Endothelial cell of hepatic sinusoid (primary cell): ENCODE measurements at regions not wholly inside any gene's neighbourhood (a gene's known extent, or its start where the extent isn't known, plus 50 kb on each side); places are given as distances from the start of the nearest gene placed in this dataset.
"Not testable (repeated sequence)": the region's sequence is repeated elsewhere in the genome, so short reads cannot be mapped to it uniquely, and the experiment has no call there.

Experiments used
- in situ Hi-C: cut with HindIII; loops from 2 replicates; pipeline ENCODE4 v1.10.0; 2017; ENCODE audit warnings: low sequenced_read_pairs

DNA sequence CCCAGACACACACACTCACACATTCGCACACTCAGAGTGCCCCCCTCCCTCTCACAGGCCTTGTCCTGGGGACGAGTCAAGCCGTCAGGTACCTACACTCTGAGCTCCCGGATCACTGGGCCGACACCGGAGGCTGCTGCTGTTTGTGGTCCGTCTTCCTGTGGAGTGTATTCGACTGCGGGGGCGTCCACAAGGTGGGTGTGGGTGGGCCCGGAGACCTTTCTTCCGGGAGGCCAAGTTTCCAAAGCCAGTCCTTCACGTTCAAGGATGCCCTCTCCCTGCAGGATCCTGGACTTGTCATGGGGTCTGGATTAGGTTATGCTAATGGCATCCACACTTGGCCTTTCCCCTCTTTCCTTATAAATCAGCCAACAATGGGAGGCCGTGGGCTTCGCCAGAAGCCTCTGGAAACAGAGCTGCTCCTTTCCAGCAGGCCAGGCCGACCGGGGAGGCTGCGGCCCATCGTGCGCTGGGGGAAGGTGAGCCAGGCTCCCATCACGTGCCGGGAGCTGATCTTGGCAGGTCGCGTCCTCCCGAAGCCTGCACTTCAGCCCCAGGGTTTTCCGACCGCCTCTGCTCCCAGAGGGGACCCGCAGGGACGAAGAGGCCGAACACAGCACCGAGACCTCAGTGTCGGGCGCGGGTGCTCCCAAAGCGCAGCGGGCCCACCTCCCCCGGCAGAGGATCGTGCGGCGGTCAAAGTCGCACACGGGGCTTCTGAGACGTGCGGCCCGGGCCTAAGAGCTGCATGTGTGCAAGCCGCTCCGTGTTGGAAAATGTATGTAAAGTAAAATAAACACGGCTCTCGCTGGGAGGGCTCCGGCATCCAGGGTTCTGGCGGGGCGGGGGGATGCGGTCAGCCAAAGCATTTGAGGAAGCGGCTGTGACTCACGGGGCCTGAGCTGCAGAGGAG is 196.5 kb upstream of the ZNF469 start:
- in situ Hi-C loops: not testable (repeated sequence)

GRCh38 chr16:88186889-88187870 is 195.6 kb upstream of the ZNF469 start:
- in situ Hi-C loops: not testable (repeated sequence)

DNA sequence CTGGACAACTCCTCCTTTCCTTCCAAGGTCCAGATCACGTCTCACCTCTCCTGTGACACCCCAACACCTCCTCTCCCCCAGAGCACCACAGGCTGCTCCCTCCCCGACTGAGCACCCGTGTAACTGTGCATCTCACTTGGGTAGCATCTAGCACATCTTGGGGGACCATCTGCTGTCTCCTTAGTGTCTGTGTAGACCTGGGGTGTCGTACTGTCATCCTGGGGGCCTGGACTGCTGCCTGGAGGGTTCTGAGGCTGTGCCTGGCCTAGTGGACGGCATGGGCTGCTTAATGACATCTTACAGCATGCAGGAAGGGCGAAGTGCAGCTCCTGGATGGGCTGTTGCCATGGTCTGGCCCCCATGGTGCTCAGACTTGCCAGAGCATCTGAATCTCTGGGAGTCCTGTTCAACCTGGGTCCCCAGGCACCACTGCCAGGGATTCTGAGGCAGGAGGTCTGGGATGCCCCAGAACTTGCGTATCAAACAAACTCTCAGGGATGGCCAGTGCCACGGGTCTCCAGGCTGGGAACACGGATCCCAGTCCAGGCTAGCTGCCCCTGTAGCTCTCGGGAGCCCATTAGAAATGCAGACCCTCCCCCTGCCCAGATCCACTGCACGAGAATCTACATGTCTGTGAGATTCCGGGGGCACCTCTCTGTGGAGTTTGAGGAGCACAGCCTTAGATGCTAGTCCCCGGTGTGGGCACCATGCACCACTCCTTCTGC is 194.4 kb upstream of the ZNF469 start:
- in situ Hi-C loops: not testable (repeated sequence)

- in situ Hi-C loops: not testable (repeated sequence)
Measured at GRCh38 chr16:88190592-88191095, 192.1 kb upstream of the ZNF469 start.

GRCh38 chr16:88191168-88191567 is 191.6 kb upstream of the ZNF469 start:
- in situ Hi-C loops: not testable (repeated sequence)

DNA sequence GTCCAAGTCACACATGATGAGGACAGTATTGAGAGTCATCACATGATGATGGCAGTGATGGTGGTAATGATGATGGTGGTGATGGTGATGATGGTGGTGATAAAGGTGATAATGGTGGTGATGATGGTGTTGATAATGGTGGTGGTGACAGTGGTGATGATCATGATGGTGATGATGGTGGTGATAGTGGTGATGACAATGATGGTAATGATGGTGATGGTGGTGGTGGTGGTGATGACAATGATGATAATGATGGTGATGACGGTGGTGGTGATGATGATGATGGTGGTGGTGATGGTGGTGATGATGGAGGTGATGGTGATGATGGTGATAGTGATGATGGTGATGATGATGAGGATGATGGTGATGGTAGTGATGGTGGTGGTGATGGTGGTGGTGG is 190.2 kb upstream of the ZNF469 start:
- in situ Hi-C loops: no loop called here

- in situ Hi-C loops: not testable (repeated sequence)
Measured at GRCh38 chr16:88193706-88194396, 188.9 kb upstream of the ZNF469 start.

DNA sequence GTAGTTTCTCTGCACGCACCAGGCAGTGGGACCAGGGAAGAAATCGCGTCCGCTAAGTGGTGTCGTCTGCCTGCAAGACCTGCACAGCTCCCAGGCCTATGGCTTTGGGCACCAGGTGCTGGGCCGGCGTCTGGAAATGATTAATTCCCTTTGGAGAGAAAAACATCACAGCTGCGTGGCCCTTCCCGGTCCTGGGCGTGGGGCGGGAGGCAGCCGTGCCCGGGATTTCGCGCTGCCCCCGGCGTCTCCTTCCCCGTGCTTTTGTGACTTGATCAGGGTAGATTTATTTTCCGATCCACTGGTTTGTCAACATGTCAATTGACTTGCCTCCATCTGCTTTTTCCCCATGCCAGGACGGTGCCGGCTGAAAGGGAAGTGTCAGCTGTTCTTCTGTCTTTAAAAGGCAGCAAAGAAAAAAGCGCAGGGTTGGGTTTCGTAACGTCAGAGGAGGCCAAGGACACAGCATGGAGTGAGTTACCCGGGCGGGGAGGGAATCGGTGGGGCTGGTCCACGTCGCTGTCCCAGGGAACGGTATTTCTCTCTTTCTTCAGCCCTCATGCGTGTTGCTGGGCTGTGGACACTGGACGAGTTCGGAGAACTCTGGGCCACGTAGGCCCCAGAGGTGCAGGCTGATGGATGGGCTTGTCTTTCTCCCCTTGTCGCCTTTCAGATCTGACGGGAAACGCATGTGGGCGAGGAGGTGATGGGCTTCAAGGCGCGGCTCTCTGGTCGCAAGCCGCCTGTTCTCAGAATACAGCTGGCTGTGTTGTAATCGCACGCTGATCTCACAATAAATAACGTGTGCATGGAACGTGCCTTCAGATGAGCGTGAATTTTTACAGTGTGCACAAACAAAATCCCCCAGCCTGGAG is 188.1 kb upstream of the ZNF469 start:
- in situ Hi-C loops: no loop called here

DNA sequence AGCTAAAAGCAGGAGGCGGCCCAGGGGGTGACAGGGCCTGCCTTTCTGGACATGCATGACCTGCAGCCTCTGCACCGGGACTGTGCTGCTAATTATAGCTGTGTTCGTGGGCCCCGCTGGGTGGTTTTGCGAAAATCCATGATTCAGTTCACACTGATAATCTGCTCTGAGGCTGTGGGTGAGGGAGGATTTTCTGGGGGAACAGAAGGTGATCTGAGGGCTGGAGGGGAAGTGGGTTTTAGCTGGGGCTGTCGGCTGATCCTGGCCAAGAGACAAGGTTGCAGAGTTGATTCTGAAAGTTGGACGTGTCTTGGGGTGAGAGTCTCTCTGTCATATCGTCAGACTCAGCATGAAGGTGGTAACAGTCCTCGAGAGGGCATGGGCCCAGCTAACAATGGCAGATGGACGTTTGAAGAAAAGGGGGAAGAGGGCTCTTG is 187.5 kb upstream of the ZNF469 start:
- in situ Hi-C loops: no loop called here

DNA sequence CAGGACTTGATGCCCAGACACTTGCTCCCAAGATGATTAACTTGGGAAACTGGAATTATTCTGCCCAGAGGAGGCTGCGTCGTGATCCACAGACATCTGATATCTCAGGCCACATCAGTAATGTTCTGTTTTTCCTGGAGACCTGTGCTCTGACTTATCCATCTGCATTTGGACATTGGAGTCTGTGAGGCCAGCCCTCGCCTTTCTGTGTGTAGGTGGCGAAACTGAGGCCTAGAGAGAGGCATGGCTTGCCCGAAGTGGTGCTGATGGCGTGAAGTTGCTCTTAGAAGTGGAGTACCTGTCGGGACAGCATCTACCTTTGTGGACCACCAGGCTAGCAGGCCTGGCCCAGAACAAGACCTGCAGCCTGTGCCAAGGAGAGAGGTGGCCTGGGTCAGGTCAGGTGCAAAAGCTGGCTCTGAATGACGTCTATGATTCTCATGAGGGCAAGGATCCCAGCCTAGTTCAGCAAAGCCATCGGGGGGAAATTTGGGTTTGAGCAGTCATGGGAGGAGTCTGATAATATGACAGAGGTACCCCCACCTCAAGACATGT is 186.8 kb upstream of the ZNF469 start:
- in situ Hi-C loops: no loop called here

DNA sequence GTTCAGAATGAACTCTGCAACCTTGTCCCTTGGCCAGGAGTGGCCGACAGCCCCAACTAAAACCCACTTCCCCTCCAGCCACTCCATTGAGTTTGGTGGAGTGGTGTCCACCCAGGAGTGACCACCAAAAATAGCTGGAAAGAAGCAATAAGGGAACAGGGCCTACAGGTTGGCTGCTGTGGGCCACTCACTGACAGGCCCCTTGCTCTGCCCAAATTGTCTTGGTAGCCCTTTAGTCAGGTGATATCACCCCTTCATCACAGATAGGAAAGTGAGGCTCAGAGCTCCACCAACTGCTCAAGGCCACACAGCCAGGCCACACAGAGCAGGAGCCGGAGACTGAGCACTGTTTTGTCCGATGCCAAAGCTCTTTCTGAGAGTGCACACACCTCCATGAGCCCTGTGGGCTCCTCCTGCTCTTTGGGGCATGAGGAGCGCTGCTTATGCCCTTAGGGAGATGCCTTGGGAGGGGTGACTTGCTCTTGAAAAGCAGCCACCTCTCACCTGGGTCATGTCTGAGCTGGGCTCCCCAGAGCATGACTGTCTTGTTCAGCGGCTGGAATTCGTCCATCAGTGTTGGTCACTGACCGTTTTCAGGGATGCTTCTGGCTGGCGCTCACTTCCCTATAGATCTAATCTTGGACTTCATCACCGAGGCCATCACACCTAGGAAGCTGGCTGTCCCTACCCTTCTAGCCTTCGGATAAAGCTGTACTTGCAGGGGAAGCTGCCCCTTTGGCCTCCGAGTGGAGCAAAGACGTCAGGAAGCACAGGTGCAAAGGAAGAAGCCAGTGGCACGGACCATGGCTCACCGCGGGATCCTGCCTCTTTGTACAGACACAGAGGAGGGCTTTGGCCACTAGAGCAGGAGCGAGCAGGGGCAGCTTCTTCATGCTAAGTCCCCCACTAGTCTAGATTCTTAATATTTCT is 186.0 kb upstream of the ZNF469 start:
- in situ Hi-C loops: no loop called here

DNA sequence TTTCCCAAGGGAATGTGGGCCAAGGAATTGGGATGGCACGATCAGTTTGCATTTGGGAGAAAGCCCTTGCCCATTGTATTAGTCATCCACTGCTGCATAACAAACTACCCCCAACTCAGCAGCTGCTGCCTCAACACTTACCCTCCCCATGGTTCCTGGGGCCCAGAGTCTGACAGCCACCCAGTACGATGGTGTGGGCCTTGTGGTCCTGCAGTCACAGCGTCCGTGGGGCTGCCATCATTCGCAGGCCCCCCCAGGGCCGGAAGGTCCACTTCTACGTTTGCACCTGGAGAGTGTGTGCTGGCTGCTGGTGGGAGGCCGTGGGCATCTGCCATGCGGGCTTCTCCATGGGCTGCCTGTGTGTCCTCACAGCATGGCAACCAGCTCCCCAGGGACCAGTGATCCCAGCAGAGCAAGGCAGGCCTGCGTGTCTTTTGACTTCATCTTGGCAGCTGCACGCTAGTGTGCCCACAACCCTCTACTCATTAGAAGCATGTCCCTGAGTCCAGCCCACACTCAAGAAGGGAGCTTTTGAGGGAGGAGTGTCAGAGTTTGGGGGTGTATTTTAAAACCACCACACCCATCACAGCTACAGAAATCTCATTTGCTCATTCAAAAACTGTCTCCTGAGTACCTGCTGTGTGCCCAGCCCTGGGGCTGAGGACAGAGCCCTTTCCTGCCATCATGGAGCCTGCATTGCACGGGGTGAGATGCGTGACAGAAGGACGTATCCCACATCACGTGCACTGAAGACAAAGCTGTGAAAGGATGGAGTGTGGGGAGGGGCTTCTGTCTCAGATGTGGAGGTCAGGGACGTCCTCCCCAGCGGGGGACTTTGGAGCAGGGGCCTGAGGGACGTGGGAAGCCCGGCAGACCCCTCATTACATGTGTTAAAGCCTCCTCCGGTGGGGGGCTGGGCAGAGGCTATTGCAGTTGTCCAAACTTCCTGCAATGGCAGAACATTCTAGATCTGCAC is 185.0 kb upstream of the ZNF469 start:
- in situ Hi-C loops: no loop called here

- in situ Hi-C loops: not testable (repeated sequence)
Measured at GRCh38 chr16:88198457-88199295, 184.1 kb upstream of the ZNF469 start.

DNA sequence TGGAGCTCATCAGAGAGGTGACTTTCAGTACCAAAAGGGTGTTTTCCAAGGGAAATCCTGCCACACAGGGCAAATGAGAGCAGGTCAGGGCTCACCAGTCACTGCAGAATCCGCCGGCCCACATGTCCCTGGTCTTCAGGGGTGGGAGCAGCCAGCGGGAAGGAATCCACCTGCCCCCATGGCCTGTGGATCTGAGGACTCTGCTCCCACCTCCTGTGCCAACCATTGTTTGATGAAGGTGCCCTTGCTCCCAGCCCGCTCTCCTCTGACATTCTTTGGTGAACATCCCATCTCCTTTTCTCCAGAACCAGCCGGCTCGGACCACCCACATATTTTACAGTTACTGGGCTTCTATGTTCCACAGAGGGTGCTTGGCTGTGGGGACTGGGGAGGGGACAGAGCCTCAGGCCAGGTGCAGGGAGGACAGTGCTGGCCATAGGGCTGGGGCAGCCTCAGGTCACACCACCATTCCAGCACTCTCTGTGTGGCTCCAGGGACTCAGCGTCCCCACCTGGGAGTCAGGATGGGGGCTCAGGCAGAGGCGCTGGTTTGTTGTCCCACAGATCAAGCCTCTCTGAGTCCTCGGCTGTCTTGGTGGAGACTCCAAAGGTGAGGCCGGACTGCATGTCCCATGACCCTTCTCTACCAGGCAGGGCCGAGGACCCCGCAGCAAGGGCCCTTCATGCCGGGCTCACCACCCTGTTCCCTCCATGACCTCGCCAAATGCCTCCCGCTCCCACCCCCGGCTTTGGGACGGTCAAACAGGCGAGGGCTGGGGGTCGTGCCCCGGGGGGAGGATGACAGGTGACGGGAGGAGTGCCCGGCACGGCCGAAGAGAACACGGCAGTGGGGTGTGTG is 183.2 kb upstream of the ZNF469 start:
- in situ Hi-C loops: not testable (repeated sequence)
